Sigmoid colon (tissue), 6 donors: ENCODE measurements at regions not wholly inside any gene's neighbourhood (a gene's known extent, or its start where the extent isn't known, plus 50 kb on each side); places are given as distances from the start of the nearest gene placed in this dataset.

Experiments used
- DNase-seq: peaks from one replicate; pipeline ENCODE4 v3.0.0-alpha.2; 2019
- H3K27ac ChIP-seq, 4 donors: fragments of 200-600 bp; sonication (generic); one replicate each; pipeline ENCODE4 v1.5.1; 2016 to 2019; ENCODE audit warnings: mild to moderate bottlenecking in 1 of 4
- H3K27me3 ChIP-seq, 3 donors: fragments of 200-600 bp; sonication (generic); one replicate each; pipeline ENCODE4 v1.5.1; 2019; ENCODE audit warnings: mild to moderate bottlenecking in 1 of 3
- H3K36me3 ChIP-seq, 4 donors: fragments of 200-600 bp; sonication (generic); one replicate each; pipeline ENCODE4 v1.5.1; 2016 to 2019
- H3K4me1 ChIP-seq, 4 donors: fragments of 200-600 bp; sonication (generic); one replicate each; pipeline ENCODE4 v1.5.1; 2017 to 2019
- H3K4me3 ChIP-seq, 4 donors: fragments of 200-600 bp; sonication (generic); one replicate each; pipeline ENCODE4 v1.5.1; 2017 to 2019; ENCODE audit warnings: mild to moderate bottlenecking in 2 of 4, moderate library complexity in 1 of 4
- H3K9me3 ChIP-seq, 4 donors: fragments of 200-600 bp in 3 of 4; sonication (generic) in 3 of 4; one replicate each; pipeline versions ENCODE4 v1.5.1 to v1.6.1; 2013 to 2019
- EP300 ChIP-seq, 4 donors: sonication (generic); formaldehyde crosslinking; IDR thresholded peaks; one replicate each; pipeline ENCODE4 v1.6.1; 2017; ENCODE audit warnings: antibody characterized with exemption in 4 of 4
- POLR2A ChIP-seq, 2 donors: fragments of 450-650 bp; IDR thresholded peaks; one replicate each; pipeline ENCODE4 v1.6.1; 2016; ENCODE audit warnings: antibody characterized with exemption in 2 of 2, mild to moderate bottlenecking in 2 of 2, moderate library complexity in 2 of 2
- POLR2AphosphoS5 ChIP-seq, 4 donors: sonication (generic); formaldehyde crosslinking; IDR thresholded peaks; one replicate each; pipeline ENCODE4 v1.6.1; 2017; ENCODE audit warnings: antibody characterized with exemption in 4 of 4
- WGBS, 2 donors: extraction: QIAGEN DNeasy Blood & Tissue Kit; methylation state at CpG; one replicate each; pipeline ENCODE4 v1.1.7; 2013; 5-methylcytosine and 5-hydroxymethylcytosine counted together
- intact Hi-C: fragments of 100-400 bp; cut with DNase I; formaldehyde crosslinking; loops from one replicate; pipeline ENCODE4 v1.15.1; 2023
- TF ChIP-seq, protein P1 (sequence below), 4 experiments: fragments of 450-650 bp in 3 of 4; fragments of 200-600 bp in 1 of 4; IDR thresholded peaks; one replicate each; pipeline ENCODE4 v1.5.1; 2016 to 2019; ENCODE audit warnings: antibody characterized with exemption in 4 of 4, mild to moderate bottlenecking in 3 of 4, moderate library complexity in 2 of 4
- donor health status: healthy with polysubstance abuse.
- donor health status: healthy.

DNA sequence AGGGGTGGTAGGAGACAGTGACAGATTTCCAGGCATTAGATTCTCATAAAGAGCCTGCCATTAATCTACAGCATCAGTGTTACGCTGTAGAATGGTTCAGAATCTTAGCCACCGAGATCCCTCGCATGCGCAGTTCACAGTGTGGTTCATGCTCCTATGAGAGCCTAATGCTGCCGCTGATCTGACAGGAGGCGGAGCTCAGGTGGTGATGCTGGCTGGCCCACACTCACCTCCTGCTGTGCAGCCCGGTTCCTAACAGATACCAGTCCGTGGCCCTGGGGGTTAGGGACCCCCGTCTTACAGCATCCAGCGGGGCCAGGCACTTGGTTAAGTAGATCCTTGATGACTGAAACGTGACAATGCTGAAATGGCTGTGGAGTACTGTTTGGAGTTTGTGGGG lies 163.6 kb upstream of the C1orf21 start:
- TF ChIP-seq POLR2A (IDR thresholded peaks at IDR 0.05), result no peak
- no peak for TF ChIP-seq EP300 (IDR thresholded peaks at IDR 0.05)
- TF ChIP-seq, protein P1, sequence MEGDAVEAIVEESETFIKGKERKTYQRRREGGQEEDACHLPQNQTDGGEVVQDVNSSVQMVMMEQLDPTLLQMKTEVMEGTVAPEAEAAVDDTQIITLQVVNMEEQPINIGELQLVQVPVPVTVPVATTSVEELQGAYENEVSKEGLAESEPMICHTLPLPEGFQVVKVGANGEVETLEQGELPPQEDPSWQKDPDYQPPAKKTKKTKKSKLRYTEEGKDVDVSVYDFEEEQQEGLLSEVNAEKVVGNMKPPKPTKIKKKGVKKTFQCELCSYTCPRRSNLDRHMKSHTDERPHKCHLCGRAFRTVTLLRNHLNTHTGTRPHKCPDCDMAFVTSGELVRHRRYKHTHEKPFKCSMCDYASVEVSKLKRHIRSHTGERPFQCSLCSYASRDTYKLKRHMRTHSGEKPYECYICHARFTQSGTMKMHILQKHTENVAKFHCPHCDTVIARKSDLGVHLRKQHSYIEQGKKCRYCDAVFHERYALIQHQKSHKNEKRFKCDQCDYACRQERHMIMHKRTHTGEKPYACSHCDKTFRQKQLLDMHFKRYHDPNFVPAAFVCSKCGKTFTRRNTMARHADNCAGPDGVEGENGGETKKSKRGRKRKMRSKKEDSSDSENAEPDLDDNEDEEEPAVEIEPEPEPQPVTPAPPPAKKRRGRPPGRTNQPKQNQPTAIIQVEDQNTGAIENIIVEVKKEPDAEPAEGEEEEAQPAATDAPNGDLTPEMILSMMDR (IDR thresholded peaks at IDR 0.05), result no peak
- no peak for TF ChIP-seq POLR2AphosphoS5 (IDR thresholded peaks at IDR 0.05)
- DNase-seq, result no peak
- WGBS, 2 donors, result 77 to 83% methylated on average over 11 of the region's 11 CpGs
- Histone ChIP-seq H3K36me3 (no peaks in the 10 kb centered on the region), H3K27me3 (no peaks in the 10 kb centered on the region), H3K27ac (no peak overlapping the region), H3K9me3 (no peaks in the 10 kb centered on the region), H3K4me3 (no peak overlapping the region), H3K4me1 (peaks cover 0 to 6% (median 2%) of the 10 kb centered on the region in 4 donors)
- intact Hi-C loops, result loop anchor here (5.0 kb wide), 3 partner anchors 146 to 469 kb away; no protein-coding TSS in a partner anchor

DNA sequence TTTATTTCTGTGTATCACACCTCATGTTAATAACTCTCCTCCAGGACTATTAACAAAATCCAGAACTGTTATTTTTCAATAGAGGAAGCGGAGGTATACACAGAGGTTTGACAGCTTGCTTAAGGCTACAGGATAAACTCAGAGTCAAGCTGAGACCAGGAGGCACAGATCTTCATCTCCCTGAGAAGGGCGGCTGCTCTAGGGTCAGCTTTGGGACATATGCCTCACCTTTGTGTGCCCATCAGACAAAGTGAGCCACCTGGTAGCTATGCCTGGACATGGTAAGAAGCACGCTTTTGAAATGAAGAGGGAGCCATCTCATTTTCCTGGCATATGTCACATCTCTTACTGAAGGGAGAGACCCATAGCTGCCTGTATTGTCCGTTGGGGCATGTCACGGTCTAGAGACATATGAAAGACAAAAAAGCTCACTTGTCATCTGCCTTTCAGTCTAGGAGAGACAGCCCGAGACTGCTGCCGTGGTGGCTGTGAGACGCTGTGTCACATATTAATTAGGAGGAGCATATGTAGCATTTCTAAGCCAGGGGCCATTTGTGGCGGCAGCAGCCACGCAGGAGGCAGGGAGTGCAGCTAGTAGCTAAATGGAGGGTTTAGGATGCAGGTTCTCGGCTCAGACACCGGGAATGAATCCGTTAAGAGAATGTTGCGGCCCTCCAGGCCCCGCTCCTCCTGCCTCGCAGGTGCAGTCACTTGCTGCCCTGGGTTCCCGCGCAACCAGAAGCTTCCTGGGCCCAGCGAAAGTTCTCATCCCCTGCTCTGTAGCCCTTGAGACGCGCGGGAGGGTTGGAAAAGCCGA lies 161.3 kb upstream of the C1orf21 start:
- no peak overlapping the region for H3K4me3 ChIP-seq
- H3K4me1 ChIP-seq, result peaks cover 0 to 6% (median 2%) of the 10 kb centered on the region in 4 donors
- 94 to 96% methylated on average over 23 of the region's 23 CpGs for WGBS, 2 donors
- TF ChIP-seq POLR2AphosphoS5 (IDR thresholded peaks at IDR 0.05) (no peak), POLR2A (IDR thresholded peaks at IDR 0.05) (no peak), EP300 (IDR thresholded peaks at IDR 0.05) (no peak)
- TF ChIP-seq, protein P1 (IDR thresholded peaks at IDR 0.05), result no peak
- intact Hi-C loops, result no loop called here
- no peaks in the 10 kb centered on the region for H3K27me3 ChIP-seq
- H3K9me3 ChIP-seq, result no peaks in the 10 kb centered on the region
- H3K36me3 ChIP-seq, result no peaks in the 10 kb centered on the region
- H3K27ac ChIP-seq, result no peak overlapping the region
- no peak for DNase-seq

DNA sequence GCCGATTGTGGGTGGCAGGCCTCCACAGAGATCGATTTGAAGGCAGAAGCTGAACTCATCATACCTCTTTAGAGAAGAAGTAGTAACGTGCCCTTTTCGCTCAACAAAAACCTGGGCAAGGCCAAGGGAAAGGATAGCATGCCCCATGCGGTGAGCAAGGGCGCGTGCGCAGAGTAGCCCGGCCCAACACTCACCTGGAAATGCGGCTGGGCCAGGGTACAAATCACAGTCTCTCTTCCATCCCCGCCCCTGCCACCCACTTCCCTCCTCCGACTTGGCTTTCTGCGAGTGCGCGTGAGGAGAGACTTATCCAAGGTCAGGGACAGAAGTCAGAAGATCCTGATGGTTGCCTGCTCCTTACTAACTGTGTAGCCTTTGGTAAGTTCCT lies 160.7 kb upstream of the C1orf21 start:
- H3K9me3 ChIP-seq, result no peaks in the 10 kb centered on the region
- H3K27ac ChIP-seq, result no peak overlapping the region
- H3K36me3 ChIP-seq, result no peaks in the 10 kb centered on the region
- peaks cover 0 to 6% (median 2%) of the 10 kb centered on the region in 4 donors for H3K4me1 ChIP-seq
- WGBS, 2 donors, result 96 to 97% methylated on average over 15 of the region's 15 CpGs
- no peak overlapping the region for H3K4me3 ChIP-seq
- no peak for DNase-seq
- intact Hi-C loops, result no loop called here
- H3K27me3 ChIP-seq, result no peaks in the 10 kb centered on the region
- TF ChIP-seq POLR2AphosphoS5 (IDR thresholded peaks at IDR 0.05) (no peak), EP300 (IDR thresholded peaks at IDR 0.05) (no peak), POLR2A (IDR thresholded peaks at IDR 0.05) (no peak)
- TF ChIP-seq, protein P1 (IDR thresholded peaks at IDR 0.05), result no peak

DNA sequence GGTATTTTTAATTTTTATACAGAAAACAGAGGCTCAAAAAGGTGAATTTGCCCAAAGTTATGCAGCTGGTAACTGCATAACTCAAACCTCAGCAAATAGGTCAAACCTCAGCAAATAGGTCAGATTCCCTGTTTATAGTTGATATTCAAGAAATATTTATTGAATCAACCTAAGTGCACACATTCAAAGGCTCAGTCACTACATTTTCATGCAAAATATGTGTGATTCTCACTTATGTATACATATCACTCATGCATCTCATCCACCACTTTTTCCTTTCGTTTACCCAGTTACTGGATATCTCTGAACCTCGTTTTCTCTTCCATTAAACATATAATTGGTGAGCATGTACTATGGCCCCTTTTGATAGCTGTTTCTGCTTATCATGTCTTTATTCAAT lies 158.3 kb upstream of the C1orf21 start:
- H3K36me3 ChIP-seq, result no peaks in the 10 kb centered on the region
- no peak for DNase-seq
- no peaks in the 10 kb centered on the region for H3K27me3 ChIP-seq
- H3K27ac ChIP-seq, result no peak overlapping the region
- TF ChIP-seq POLR2AphosphoS5 (IDR thresholded peaks at IDR 0.05), result no peak
- TF ChIP-seq, protein P1 (IDR thresholded peaks at IDR 0.05), result no peak
- no peak for TF ChIP-seq EP300 (IDR thresholded peaks at IDR 0.05)
- TF ChIP-seq POLR2A (IDR thresholded peaks at IDR 0.05), result no peak
- H3K4me1 ChIP-seq, result no peaks in the 10 kb centered on the region
- H3K4me3 ChIP-seq, result no peak overlapping the region
- intact Hi-C loops, result no loop called here
- H3K9me3 ChIP-seq, result no peaks in the 10 kb centered on the region
- 76 to 83% methylated on average over 2 of the region's 2 CpGs for WGBS, 2 donors
